ENCODE measurements at regions not wholly inside any gene's neighbourhood (a gene's known extent, or its start where the extent isn't known, plus 50 kb on each side); places are given as distances from the start of the nearest gene placed in this dataset.

- no peak for DNase-seq
These were observed 279.4 kb upstream of the ELAC2 start for GRCh38 chr17:13297183-13297582.

DNA sequence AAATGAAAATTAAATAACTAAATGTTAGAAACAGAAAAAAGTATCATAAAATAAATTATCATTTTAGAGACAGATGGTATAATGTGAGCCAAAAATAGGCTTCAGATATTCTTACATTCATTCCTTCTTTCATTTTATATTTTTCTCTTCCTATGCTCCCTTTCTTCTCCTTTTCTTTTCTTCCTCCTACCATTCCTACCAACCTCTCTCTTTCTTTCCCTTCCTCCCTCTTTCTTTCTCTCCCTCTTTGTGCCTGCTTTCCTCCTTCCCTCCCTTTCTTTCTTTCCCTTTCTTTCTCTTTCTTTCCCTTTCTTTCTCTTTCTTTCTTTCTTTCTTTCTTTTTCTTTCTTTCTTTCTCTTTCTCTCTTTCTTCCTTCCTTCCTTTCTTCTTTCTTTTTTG lies 275.6 kb upstream of the ELAC2 start:
- DNase-seq: no peak

DNA sequence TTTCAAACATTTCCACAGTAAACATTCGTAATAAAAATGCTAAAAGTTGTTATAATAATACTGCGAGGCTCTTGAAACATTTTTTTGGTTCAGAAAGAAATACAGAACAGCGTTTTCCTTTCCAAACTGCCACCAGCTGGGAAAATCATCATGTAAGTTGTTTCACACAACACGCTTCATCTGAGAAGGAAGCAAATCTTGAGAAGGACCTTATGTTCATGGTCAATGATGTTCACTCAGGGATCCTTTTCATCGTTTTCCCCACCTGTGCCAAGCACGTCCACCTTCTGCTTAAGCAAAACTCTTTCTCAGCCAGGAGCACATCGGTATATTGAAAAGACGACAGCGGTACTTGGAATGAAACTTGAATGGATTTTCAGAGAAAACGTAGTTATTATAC lies 274.5 kb upstream of the ELAC2 start:
- no peak for DNase-seq

GRCh38 chr17:13288248-13288647 lies 270.4 kb upstream of the ELAC2 start:
- no peak for DNase-seq

DNA sequence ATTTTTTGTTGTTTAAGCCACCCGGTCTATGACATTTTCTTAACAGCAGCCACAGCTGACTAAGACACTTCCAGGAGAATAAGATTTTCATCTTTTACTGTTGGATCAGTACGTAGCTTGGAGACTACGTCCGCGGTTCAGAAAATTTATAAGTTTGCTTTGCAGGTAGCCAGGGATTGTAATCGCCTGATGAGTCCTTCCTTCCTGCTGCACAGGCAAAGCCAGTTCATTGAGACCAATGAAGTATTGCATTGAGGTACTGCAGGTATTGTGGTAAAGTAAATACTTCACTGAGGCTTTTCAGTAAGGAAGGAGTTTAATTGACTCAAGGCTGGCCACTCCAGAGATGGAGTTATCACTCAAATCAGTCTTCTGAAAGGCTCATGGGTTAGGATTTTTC lies 269.4 kb upstream of the ELAC2 start:
- DNase-seq: no peak

DNA sequence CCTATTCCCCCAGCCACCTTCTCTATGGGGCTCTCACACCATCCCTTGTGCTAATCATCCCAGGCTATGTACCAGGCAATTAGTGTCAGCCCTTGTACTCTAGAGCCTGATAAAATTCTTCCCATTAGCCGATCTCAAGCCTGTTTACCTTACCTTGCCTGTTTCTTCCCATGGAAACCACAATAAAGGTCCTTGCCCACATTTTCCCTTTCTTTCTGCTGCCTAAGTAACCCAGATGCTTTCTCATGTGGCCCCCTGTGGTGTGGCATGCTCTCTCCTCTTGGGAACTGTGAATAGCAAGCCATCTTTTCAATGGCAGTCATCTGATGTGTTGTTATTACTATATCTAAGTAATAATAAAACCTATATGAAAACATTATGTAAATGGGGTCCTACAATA lies 265.8 kb upstream of the ELAC2 start:
- no peak for DNase-seq

DNA sequence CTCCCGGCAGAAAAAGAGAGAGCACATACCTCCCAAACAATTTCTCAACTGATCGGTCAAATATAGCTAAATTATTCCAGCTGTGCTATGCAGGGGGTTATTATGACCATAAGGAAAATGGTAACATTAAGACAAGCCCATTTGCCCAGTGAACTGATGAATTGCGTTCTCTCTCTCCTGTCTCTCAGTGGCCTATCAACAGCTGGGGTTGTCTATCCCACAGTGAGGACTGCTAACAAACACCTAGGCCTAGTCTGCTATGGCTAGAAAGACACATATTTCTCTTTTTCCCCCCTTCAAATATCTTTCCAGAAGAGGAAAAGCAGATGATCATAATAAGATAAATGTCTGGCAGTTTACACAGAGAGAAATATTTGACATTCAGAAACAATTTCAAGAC lies 263.8 kb upstream of the ELAC2 start:
- no peak for DNase-seq

DNA sequence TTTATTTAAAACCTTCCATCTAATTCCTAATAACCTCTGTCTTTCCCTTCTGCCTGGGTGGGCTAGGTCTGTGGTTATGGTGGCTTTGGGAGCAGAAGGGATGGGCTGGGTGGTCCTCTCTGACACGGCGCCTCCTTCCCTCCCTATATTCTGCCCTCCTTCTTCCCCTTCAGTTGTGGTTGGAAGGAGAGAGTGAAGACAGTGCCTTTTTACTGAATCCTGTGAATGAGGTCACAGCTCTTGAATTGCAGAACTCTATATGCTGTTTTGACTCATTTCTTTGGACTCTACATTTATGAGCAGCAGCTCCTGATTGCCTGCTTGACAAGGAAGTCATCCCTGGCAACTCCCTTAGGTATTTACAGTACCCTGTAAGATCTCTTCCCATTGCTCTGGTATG lies 256.0 kb upstream of the ELAC2 start:
- no peak for DNase-seq

DNA sequence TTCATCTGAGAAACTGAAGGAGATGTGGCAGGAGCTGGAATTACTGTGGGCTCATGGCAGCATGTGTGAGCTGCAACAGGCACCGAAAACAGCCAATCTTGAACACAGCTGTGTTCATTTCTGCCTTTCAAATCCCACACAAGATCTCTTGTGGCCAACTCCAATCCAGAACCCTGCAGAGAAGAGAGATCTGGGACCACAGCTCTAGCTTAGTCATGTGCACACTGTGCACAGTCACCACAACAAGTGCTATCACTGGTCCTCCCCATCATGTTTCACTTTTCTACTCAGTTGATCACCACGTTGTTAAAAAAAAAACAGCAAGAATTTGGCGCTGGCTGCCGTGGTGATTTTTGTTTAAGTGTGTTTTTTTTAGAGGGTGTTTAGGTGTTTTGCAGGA lies 254.5 kb upstream of the ELAC2 start:
- DNase-seq: no peak

GRCh38 chr17:13268791-13269595 lies 251.2 kb upstream of the ELAC2 start:
- no peak for DNase-seq

DNA sequence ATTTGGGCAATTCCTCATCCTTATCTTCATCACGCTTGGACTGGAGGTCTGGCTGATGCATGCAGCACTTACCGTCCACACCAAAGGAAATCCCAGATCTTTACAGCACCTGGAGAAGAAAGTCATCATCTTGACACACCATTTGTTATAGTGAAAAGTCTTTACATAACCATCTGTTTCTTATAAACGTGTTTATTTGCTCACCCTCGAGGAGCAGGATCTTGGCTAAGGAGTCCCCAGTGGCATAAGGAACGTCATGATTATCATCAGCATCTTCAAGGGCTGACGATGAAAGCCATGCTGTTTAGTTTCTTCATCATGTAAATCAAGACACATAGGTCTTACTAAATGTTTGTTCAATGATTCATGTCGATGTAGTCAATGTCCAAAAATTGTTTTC lies 248.8 kb upstream of the ELAC2 start:
- DNase-seq: no peak

- DNase-seq: no peak
These were observed 247.5 kb upstream of the ELAC2 start for GRCh38 chr17:13265311-13265710.

DNA sequence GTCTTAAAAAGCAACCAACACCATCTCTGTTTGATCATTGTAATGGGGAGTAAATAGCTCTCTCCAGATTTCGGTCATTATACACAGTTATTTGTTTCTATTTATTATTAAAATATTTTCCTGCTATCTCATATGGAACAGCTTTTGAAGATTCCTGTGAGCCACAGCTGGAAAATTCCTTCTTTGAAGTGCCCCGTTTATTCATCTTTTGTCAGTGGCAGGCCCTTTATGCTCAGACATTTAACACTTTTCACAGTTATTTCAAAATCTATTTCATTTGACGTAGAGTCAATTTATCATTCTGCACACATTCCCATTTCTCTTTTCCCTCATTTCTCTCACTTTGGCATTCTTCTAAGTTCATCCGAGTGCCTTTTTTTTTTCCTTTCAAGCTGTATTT lies 245.9 kb upstream of the ELAC2 start:
- DNase-seq: no peak

GRCh38 chr17:13256545-13256944 lies 238.7 kb upstream of the ELAC2 start:
- no peak for DNase-seq

GRCh38 chr17:13253733-13254410 lies 236.0 kb upstream of the ELAC2 start:
- DNase-seq: no peak

DNA sequence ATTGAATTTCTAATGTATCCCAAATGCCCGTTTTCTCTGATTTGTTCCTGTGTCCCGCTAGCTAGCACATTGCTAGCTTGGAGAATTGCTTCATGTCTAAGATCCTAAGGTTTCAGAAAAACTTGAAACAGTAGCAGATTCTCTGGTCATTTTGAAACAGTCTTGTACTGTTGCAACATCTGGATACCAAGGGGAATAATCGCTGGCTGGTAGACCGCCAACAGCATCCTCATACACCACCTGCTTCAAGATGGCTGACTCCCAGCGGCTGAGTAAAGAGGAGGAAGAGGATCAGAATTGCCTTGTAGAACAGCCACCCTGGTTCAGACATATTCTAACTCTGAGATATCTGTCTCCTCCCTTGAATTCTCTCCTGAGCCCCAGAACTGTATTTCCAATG lies 226.7 kb upstream of the ELAC2 start:
- DNase-seq: no peak

DNA sequence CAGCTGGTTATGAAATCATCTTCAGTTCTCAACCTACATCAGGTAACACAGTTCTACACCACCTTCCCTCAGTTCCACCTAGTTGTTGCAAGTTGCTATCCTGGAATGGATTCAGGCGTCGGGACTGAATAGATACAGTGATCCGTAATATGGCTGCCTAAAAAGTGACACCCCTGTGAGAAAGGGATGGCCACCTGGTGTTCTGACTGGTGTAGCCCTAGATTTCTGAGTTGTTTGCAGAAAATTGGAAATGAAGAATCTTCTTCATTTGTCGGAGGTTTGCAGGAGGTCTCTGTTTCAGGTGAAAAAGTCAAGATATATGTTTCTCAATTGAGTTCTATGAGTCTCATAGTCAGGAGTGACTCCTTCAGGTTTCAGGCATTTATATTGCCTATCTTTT lies 225.8 kb upstream of the ELAC2 start:
- no peak for DNase-seq

DNA sequence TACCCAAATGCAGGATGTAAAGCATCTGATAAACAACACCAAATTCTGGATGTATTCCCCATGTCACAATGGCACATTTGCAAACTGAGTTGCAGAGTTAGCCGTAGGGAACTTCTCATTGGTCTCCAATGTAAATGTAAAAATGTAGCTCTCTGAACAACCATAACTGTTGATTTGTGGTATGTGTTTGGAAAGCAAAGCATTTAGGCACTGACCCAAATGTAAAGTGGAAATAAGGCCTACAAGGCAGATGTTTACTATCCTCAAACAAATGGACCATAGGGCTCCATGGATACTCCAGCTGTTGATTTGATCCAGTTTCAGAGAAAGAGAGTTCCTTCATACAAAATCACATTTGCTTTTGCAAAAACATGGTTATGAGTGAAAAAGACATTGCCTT lies 223.0 kb upstream of the ELAC2 start:
- DNase-seq: no peak

DNA sequence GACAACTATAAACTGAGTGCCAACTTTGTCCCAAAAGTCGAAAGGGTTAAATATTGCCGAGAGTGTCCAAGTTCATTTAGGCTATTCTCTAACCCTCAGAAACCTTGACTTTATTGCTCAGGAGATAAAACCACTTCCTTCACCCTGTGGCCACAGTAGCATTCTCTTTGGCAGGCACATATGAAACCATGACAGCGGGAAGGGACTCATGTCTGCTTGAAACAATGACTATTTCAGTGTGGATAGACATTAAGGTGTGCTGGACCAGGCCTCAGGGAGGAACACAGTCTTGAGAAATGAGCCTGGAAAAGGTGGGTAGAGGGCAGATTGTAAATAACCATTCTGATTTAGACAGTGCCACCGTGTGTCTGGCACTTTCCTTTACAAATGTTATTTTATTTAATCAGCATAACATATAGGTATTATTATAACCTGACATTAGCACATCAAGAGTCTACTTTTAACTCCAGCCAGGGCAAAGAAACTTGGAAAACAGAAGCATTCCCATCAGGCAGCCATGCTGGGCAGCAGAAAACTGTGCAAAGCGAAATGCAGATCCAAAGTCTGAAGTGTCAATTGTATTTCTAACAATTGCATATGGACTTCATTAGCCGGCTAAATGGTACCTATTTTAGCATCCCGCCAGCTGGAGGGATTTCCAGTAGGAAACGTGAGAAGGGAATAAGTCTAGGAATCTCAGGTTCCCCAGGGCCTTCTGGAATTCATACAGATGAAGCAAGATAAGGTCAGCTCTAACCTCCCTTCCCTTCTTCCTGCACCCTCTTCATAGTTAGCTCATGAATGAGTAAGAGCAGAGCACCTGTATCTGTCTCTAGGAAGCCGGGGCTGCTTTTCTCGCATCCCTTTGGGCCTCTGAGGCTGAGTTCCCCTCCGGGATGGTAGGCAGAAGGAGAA lies 212.8 kb upstream of the ELAC2 start:
- no peak for DNase-seq

DNA sequence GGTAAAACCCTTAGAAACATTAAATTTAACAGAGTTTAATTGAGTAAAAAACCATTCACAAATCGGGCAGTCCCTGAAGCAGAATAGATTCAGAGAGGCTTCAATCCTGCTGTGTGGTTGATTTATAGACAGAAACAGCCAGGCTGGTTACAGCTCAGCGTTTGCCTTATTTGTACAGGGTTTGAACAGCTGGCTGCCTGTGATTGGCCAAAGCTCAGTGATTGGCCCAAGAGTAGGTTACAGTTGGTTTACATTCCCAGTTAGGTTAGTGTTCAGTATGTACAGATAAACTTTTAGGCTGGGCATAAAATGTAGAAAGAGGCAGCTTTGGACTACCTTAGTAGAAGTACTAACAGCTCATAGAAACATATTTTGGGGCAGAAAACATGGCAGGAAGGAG lies 210.4 kb upstream of the ELAC2 start:
- no peak for DNase-seq

DNA sequence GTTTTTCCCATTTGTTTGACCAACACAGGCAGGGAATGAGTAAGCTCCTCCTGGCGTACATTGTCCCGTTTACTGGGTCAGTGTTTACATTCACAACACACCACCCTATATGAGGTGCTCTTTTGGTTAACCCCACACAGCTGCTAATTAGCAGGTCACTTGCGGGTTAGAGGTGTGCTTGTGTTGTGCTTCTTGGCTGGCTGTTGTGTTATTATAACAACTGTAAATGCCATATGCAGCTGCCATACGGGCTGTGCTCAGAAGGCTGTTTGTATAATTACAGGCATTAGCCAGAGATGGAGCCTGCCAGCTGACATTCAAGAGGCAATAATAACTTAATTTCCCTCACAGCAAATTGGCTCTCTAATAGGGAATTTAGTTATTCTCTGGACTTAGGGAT lies 205.1 kb upstream of the ELAC2 start:
- DNase-seq: no peak

DNA sequence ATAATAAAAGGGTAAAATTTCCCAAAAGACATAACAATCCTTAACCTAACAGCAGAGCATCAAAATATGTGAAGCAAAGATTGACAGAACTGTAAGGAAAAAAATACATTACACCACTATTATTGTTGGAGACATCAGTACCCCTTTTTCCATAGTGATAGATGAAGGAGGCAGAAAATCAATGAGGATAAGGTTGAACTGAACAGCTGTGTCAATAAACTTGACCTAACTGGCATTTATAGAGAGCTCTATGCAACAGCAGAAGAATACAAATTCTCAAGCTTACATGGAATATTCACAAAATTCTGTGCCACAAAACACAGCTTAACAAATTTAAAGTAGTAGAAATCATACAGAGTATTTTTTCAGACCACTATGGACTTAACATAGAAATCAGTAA lies 195.0 kb upstream of the ELAC2 start:
- no peak for DNase-seq

- no peak for DNase-seq
These were observed 191.3 kb upstream of the ELAC2 start for GRCh38 chr17:13209081-13209480.
